SK-N-SH (cell line): ENCODE measurements at regions not wholly inside any gene's neighbourhood (a gene's known extent, or its start where the extent isn't known, plus 50 kb on each side); places are given as distances from the start of the nearest gene placed in this dataset.

Source experiments
- CTCF ChIA-PET: fragments of 300-600, 350-600 bp; formaldehyde crosslinking; extraction: SDS; loops from one replicate; lab custom pipeline; 2021; lab: Yijun Ruan, JAX
- POLR2A ChIA-PET: fragments of 350-600 bp; sonication (Branson Sonifier 250); formaldehyde crosslinking; extraction: SDS; loops from one replicate; lab custom pipeline; 2020; ENCODE audit warnings: antibody characterized with exemption, inconsistent platforms; lab: Yijun Ruan, JAX
- DNase-seq: peaks from one replicate; pipeline ENCODE4 v3.0.0; 2012
- H2AFZ ChIP-seq: fragments of 200-600 bp; sonication (generic); 2 replicates; pipeline ENCODE4 v1.8.1; 2016; ENCODE audit warnings: antibody characterized with exemption, mild to moderate bottlenecking, low read depth
- H3F3A ChIP-seq: fragments of 200-600 bp; sonication (generic); replicated peaks from 2 replicates; pipeline ENCODE3; 2016; ENCODE audit warnings: antibody characterized with exemption, mild to moderate bottlenecking; ENCODE audit not compliant: insufficient read depth
- H3K27ac ChIP-seq, 2 experiments: fragments of 200-500 bp in 1 of 2; fragments of 200-600 bp in 1 of 2; sonication (Bioruptor generic) in 1 of 2; sonication (generic), shearing (Covaris generic) in 1 of 2; 2 replicates each; pipeline versions ENCODE4 v1.5.1 to v1.6.1; 2014 to 2016; ENCODE audit warnings: low read depth in 2 of 2, inconsistent platforms in 1 of 2, low read length in 1 of 2, mild to moderate bottlenecking in 1 of 2, mixed read lengths in 1 of 2
- H3K27me3 ChIP-seq: fragments of 200-600 bp; sonication (generic), shearing (Covaris generic); 2 replicates; pipeline ENCODE4 v1.6.1; 2016; ENCODE audit warnings: mixed run types; ENCODE audit not compliant: insufficient read depth
- H3K36me3 ChIP-seq, 2 experiments: fragments of 200-500 bp in 1 of 2; fragments of 200-600 bp in 1 of 2; sonication (Bioruptor generic) in 1 of 2; sonication (generic) in 1 of 2; replicated peaks in 1 of 2; 2 replicates each; pipeline versions ENCODE3 to v1.5.1; 2014 to 2016; ENCODE audit warnings: low read length in 1 of 2, mild to moderate bottlenecking in 1 of 2; ENCODE audit not compliant: insufficient read depth in 2 of 2, control insufficient read depth in 1 of 2
- H3K4me1 ChIP-seq, 2 experiments: fragments of 200-500 bp in 1 of 2; fragments of 200-600 bp in 1 of 2; sonication (Bioruptor generic) in 1 of 2; sonication (generic), shearing (Covaris generic) in 1 of 2; 2 replicates each; pipeline versions ENCODE4 v1.5.1 to v1.6.1; 2014 to 2016; ENCODE audit warnings: low read depth in 1 of 2, low read length in 1 of 2, mixed run types in 1 of 2; ENCODE audit not compliant: insufficient read depth in 2 of 2, control insufficient read depth in 1 of 2
- H3K4me2 ChIP-seq: fragments of 200-600 bp; sonication (generic), shearing (Covaris generic); 2 replicates; pipeline ENCODE4 v1.6.1; 2017; ENCODE audit warnings: mixed run types
- H3K4me3 ChIP-seq, 2 experiments: fragments of 200-500 bp in 1 of 2; fragments of 200-600 bp in 1 of 2; sonication (Bioruptor generic) in 1 of 2; sonication (generic), shearing (Covaris generic) in 1 of 2; 2 replicates each; pipeline versions ENCODE4 v1.5.1 to v1.8.1; 2014 to 2016; ENCODE audit warnings: low read depth in 2 of 2, inconsistent platforms in 1 of 2, low read length in 1 of 2, mild to moderate bottlenecking in 1 of 2, mixed read lengths in 1 of 2, moderate library complexity in 1 of 2
- H3K79me2 ChIP-seq: fragments of 200-600 bp; sonication (generic); 2 replicates; pipeline ENCODE4 v1.8.1; 2017; ENCODE audit warnings: mild to moderate bottlenecking; ENCODE audit not compliant: insufficient read depth
- H3K9ac ChIP-seq: fragments of 200-600 bp; sonication (generic); 2 replicates; pipeline ENCODE4 v1.6.1; 2017; ENCODE audit warnings: mixed run types
- H3K9me2 ChIP-seq: fragments of 200-600 bp; sonication (generic); 2 replicates; pipeline ENCODE4 v1.6.1; 2017; ENCODE audit warnings: mixed run types
- H3K9me3 ChIP-seq: fragments of 200-600 bp; sonication (generic); 2 replicates; pipeline ENCODE4 v1.6.1; 2017; ENCODE audit warnings: mixed run types, mild to moderate bottlenecking, moderate library complexity
- H4K20me1 ChIP-seq: fragments of 200-600 bp; sonication (generic); 2 replicates; pipeline ENCODE4 v1.6.1; 2017; ENCODE audit warnings: mild to moderate bottlenecking, mixed run types; ENCODE audit not compliant: insufficient read depth
- CHD2 ChIP-seq: fragments of 150-350 bp; IDR thresholded peaks from 2 replicates; pipeline ENCODE4 v1.6.1; 2018; ENCODE audit warnings: low read length; ENCODE audit not compliant: partially characterized antibody
- ELF1 ChIP-seq: IDR thresholded peaks from 2 replicates; pipeline ENCODE4 v1.4.0; 2012
- EP300 ChIP-seq, 2 experiments: IDR thresholded peaks; 2 replicates each; pipeline versions ENCODE4 v1.4.0 to v1.6.1; 2012; ENCODE audit warnings: borderline replicate concordance in 1 of 2, low read depth in 1 of 2, low read length in 1 of 2
- GABPA ChIP-seq: IDR thresholded peaks from 2 replicates; pipeline ENCODE4 v1.4.0; 2012; ENCODE audit warnings: low read depth, mild to moderate bottlenecking
- GATA2 ChIP-seq: sonication (generic); formaldehyde crosslinking; IDR thresholded peaks from 2 replicates; pipeline ENCODE4 v1.5.0; 2020; ENCODE audit warnings: mild to moderate bottlenecking, missing genetic modification reagents
- JUND ChIP-seq: IDR thresholded peaks from 2 replicates; pipeline ENCODE4 v1.4.0; 2012
- MXI1 ChIP-seq: IDR thresholded peaks from 2 replicates; pipeline ENCODE4 v1.6.1; 2012; ENCODE audit warnings: mild to moderate bottlenecking, low read depth, low read length, improper control_type of control experiment
- NRF1 ChIP-seq: IDR thresholded peaks from 2 replicates; pipeline ENCODE4 v1.6.1; 2012; ENCODE audit warnings: low read depth, mild to moderate bottlenecking, low read length
- RAD21 ChIP-seq: IDR thresholded peaks from 2 replicates; pipeline ENCODE4 v1.6.1; 2012; ENCODE audit warnings: mild to moderate bottlenecking, low read length
- RCOR1 ChIP-seq: fragments of 150-350 bp; IDR thresholded peaks from 2 replicates; pipeline ENCODE4 v1.6.1; 2017; ENCODE audit warnings: antibody characterized with exemption, low read length
- TEAD4 ChIP-seq: IDR thresholded peaks from 2 replicates; pipeline ENCODE4 v1.4.0; 2012; ENCODE audit warnings: mild to moderate bottlenecking, borderline replicate concordance; ENCODE audit not compliant: insufficient read depth
- YY1 ChIP-seq: IDR thresholded peaks from 2 replicates; pipeline ENCODE4 v1.4.0; 2012; ENCODE audit warnings: low read depth, mild to moderate bottlenecking
- WGBS: methylation state at CpG from one replicate; pipeline ENCODE4 v1.1.6; 2017; ENCODE audit warnings: low lambda C conversion rate; 5-methylcytosine and 5-hydroxymethylcytosine counted together
- TF ChIP-seq, protein P1 (sequence below): IDR thresholded peaks from 2 replicates; pipeline ENCODE4; 2012
- TF ChIP-seq, protein P2 (sequence below): fragments of 150-350 bp; IDR thresholded peaks from 2 replicates; pipeline ENCODE4 v1.6.1; 2016; ENCODE audit warnings: mild to moderate bottlenecking, low read depth, low read length
- TF ChIP-seq, protein P3 (sequence below): IDR thresholded peaks from 2 replicates; pipeline ENCODE4 v1.4.0; 2012; ENCODE audit warnings: low read depth, borderline replicate concordance
- TF ChIP-seq, protein P4 (sequence below): fragments of 150-350 bp; IDR thresholded peaks from 2 replicates; pipeline ENCODE4 v1.6.1; 2017; ENCODE audit warnings: antibody characterized with exemption, low read length, low read depth, borderline replicate concordance
- TF ChIP-seq, protein P5 (sequence below): fragments of 200-600 bp; sonication (generic); IDR thresholded peaks from 2 replicates; pipeline ENCODE4 v1.6.1; 2017; ENCODE audit warnings: antibody characterized with exemption, mild to moderate bottlenecking, moderate library complexity
- TF ChIP-seq, protein P6 (sequence below): IDR thresholded peaks from 2 replicates; pipeline ENCODE4 v1.4.0; 2012; ENCODE audit warnings: low read depth

DNA sequence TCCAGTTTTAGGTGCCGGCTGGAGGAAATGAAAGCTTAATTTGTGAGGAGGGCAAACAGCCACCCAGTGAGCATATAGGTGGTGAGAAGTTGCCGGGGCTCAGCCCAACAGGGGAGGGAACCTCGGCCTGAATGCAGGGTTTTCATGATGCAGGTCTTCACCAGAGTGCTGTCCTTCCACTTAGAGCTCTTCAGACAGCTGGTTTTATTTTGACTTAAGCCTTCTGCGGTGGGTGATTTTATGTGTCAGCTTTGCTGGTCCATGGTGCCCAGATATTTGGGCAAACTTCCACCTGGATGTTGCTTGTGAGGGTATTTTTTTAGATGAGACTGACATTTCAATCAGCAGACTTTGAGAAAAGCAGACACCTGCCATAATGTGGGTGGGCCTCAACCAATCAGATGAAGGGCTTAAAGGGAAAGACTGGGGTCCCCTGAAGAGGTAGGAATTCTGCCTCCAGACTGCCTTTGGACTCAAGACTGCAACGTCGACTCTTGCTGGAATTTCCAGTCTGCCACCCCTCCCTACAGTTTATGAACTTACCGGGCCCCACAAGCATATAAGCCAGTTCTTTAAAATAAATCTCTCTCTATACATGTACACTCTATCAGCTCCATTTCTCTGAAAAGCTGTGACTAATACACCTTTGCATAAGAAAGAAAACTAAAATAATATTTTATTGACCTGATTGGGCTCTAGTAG lies 72.8 kb downstream of the RHOU start:
- ChIA-PET CTCF (interaction anchor here (1.1 to 1.5 kb wide), 2 partner anchors 55 to 143 kb away, joined by 3 read pairs; no protein-coding TSS in a partner anchor), POLR2A (no interaction called here)
- H3K27ac ChIP-seq: no peak overlapping the region
- 74% methylated on average over 7 of the region's 7 CpGs for WGBS
- H3K9ac ChIP-seq: no peak overlapping the region
- DNase-seq: no peak
- H3K9me3 ChIP-seq: no peaks in the 10 kb centered on the region
- H3K4me2 ChIP-seq: no peak overlapping the region
- no peaks in the 10 kb centered on the region for H3K9me2 ChIP-seq
- H2AFZ ChIP-seq: no peak overlapping the region
- H4K20me1 ChIP-seq: no peaks in the 10 kb centered on the region
- no peaks in the 10 kb centered on the region for H3K27me3 ChIP-seq
- H3K4me1 ChIP-seq: peaks cover 0 to 14% of the 10 kb centered on the region in 2 experiments; a peak in 2 of 4 replicates
- no peaks in the 10 kb centered on the region for H3K79me2 ChIP-seq
- no peak overlapping the region for H3K4me3 ChIP-seq
- no peaks in the 10 kb centered on the region for H3K36me3 ChIP-seq
- H3F3A ChIP-seq: no peaks in the 10 kb centered on the region
- TF ChIP-seq, protein P1, sequence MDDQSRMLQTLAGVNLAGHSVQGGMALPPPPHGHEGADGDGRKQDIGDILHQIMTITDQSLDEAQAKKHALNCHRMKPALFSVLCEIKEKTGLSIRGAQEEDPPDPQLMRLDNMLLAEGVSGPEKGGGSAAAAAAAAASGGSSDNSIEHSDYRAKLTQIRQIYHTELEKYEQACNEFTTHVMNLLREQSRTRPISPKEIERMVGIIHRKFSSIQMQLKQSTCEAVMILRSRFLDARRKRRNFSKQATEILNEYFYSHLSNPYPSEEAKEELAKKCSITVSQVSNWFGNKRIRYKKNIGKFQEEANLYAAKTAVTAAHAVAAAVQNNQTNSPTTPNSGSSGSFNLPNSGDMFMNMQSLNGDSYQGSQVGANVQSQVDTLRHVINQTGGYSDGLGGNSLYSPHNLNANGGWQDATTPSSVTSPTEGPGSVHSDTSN: no peak
- TF ChIP-seq RAD21: no peak
- no peak for TF ChIP-seq JUND
- TF ChIP-seq, protein P2, sequence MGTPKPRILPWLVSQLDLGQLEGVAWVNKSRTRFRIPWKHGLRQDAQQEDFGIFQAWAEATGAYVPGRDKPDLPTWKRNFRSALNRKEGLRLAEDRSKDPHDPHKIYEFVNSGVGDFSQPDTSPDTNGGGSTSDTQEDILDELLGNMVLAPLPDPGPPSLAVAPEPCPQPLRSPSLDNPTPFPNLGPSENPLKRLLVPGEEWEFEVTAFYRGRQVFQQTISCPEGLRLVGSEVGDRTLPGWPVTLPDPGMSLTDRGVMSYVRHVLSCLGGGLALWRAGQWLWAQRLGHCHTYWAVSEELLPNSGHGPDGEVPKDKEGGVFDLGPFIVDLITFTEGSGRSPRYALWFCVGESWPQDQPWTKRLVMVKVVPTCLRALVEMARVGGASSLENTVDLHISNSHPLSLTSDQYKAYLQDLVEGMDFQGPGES: no peak
- no peak for TF ChIP-seq YY1
- TF ChIP-seq EP300 (IDR thresholded peaks at IDR 0.05; ENCODE audit: borderline replicate concordance in 1 of 2, low read depth in 1 of 2, low read length in 1 of 2): no peak
- no peak for TF ChIP-seq ELF1
- no peak for TF ChIP-seq MXI1
- TF ChIP-seq TEAD4: no peak
- no peak for TF ChIP-seq CHD2
- TF ChIP-seq, protein P3, sequence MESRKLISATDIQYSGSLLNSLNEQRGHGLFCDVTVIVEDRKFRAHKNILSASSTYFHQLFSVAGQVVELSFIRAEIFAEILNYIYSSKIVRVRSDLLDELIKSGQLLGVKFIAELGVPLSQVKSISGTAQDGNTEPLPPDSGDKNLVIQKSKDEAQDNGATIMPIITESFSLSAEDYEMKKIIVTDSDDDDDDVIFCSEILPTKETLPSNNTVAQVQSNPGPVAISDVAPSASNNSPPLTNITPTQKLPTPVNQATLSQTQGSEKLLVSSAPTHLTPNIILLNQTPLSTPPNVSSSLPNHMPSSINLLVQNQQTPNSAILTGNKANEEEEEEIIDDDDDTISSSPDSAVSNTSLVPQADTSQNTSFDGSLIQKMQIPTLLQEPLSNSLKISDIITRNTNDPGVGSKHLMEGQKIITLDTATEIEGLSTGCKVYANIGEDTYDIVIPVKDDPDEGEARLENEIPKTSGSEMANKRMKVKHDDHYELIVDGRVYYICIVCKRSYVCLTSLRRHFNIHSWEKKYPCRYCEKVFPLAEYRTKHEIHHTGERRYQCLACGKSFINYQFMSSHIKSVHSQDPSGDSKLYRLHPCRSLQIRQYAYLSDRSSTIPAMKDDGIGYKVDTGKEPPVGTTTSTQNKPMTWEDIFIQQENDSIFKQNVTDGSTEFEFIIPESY: no peak
- TF ChIP-seq RCOR1: no peak
- TF ChIP-seq, protein P4, sequence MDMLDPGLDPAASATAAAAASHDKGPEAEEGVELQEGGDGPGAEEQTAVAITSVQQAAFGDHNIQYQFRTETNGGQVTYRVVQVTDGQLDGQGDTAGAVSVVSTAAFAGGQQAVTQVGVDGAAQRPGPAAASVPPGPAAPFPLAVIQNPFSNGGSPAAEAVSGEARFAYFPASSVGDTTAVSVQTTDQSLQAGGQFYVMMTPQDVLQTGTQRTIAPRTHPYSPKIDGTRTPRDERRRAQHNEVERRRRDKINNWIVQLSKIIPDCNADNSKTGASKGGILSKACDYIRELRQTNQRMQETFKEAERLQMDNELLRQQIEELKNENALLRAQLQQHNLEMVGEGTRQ: no peak
- TF ChIP-seq, protein P5, sequence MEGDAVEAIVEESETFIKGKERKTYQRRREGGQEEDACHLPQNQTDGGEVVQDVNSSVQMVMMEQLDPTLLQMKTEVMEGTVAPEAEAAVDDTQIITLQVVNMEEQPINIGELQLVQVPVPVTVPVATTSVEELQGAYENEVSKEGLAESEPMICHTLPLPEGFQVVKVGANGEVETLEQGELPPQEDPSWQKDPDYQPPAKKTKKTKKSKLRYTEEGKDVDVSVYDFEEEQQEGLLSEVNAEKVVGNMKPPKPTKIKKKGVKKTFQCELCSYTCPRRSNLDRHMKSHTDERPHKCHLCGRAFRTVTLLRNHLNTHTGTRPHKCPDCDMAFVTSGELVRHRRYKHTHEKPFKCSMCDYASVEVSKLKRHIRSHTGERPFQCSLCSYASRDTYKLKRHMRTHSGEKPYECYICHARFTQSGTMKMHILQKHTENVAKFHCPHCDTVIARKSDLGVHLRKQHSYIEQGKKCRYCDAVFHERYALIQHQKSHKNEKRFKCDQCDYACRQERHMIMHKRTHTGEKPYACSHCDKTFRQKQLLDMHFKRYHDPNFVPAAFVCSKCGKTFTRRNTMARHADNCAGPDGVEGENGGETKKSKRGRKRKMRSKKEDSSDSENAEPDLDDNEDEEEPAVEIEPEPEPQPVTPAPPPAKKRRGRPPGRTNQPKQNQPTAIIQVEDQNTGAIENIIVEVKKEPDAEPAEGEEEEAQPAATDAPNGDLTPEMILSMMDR: no peak
- no peak for TF ChIP-seq NRF1
- TF ChIP-seq GATA2: no peak
- TF ChIP-seq, protein P6, sequence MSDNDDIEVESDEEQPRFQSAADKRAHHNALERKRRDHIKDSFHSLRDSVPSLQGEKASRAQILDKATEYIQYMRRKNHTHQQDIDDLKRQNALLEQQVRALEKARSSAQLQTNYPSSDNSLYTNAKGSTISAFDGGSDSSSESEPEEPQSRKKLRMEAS: no peak
- no peak for TF ChIP-seq GABPA
- TF ChIP-seq, all 33 proteins: peak for 0
